ENCODE measurements at regions not wholly inside any gene's neighbourhood (a gene's known extent, or its start where the extent isn't known, plus 50 kb on each side); places are given as distances from the start of the nearest gene placed in this dataset.

DNA sequence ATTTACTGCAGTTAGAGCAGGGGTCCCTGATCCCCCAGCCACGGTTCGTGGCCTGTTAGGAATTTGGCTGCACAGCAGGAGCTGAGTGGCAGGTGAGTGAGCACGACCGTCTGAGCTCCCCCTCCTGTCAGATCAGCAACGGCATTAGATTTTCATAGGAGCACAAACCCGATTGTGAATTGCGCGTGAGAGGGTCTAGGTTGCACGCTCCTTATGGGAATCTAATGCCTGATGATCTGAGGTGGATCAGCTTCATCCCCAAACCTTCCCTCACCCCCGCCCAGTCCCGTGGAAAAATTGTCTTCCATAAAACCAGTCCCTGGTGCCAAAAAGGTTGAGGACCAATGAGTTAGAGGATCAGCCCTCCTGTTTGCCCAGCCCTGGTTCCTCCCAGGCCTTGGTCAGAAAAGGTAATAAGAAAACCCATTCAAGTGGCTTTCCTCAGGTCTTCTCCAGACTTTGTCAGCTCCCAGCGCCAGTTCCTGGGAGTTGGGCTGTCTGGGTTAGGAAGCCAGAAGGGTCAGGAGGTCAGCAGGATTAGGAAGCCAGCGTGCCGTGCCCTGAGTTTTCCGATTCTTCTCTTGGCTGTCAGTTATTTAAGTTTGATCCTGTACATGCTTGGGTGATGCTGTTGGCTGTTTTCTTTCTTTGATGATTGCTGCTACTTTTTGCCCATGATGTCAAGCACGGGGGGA is 139.9 kb upstream of the PMEPA1 start:
- Histone ChIP-seq H3K27ac (ENCODE audit: insufficient read length, low read depth, low read length) (no peak overlapping the region), H3T11ph (ENCODE audit: low read length) (no peak overlapping the region), H3K14ac (ENCODE audit: insufficient read depth, low read length) (no peak overlapping the region), H2BK12ac (ENCODE audit: insufficient read length, low read depth, low read length) (no peak overlapping the region), H2BK5ac (ENCODE audit: insufficient read length, low read length) (no peak overlapping the region), H2BK15ac (ENCODE audit: low read depth, low read length) (no peak overlapping the region), H3K23me2 (ENCODE audit: insufficient read length, low read depth, low read length, poor library complexity, severe bottlenecking) (no peaks in the 10 kb centered on the region), H3K9me3 (ENCODE audit: control insufficient read depth, low read depth, low read length) (no peaks in the 10 kb centered on the region), H2AFZ (ENCODE audit: low read length) (no peak overlapping the region), H3K4me2 (ENCODE audit: insufficient read depth, insufficient read length, low read length) (no peak overlapping the region), H2BK120ac (ENCODE audit: low read depth, low read length, poor library complexity, severe bottlenecking) (no peak overlapping the region), H3K4ac (ENCODE audit: low read depth, low read length) (no peak overlapping the region), H3K18ac (ENCODE audit: insufficient read length, low read depth, low read length) (no peak overlapping the region), H4K91ac (ENCODE audit: insufficient read length, low read depth, low read length) (no peak overlapping the region), H2BK20ac (ENCODE audit: low read depth, low read length, poor library complexity, severe bottlenecking) (no peak overlapping the region), H4K5ac (ENCODE audit: insufficient read length, low read depth, low read length) (no peak overlapping the region), H4K8ac (replicated peaks; ENCODE audit: insufficient read length, low read depth, low read length) (no peak overlapping the region), H3K79me2 (ENCODE audit: insufficient read depth, low read length) (no peaks in the 10 kb centered on the region), H3K9ac (ENCODE audit: extremely low read depth, insufficient read length, low read length) (no peak overlapping the region), H3K79me1 (ENCODE audit: insufficient read depth, low read depth, low read length, poor library complexity, severe bottlenecking) (no peaks in the 10 kb centered on the region), H2AK5ac (ENCODE audit: insufficient read length, low read length) (no peak overlapping the region), H3K4me1 (ENCODE audit: insufficient read depth, low read length) (no peaks in the 10 kb centered on the region), H3K56ac (ENCODE audit: insufficient read length, low read depth, low read length) (no peak overlapping the region), H4K20me1 (ENCODE audit: control insufficient read depth, insufficient read depth, insufficient read length) (no peaks in the 10 kb centered on the region), H3K27me3 (ENCODE audit: insufficient read depth, low read length) (no peaks in the 10 kb centered on the region), H3K23ac (ENCODE audit: insufficient read length, low read depth, low read length) (no peak overlapping the region)
- WGBS (ENCODE audit: extremely low coverage, insufficient read length, low lambda C conversion rate) = no CpG with 5 or more reads among the region's 16 CpGs
- DNase-seq = peak; percentile 20
- Mint-ChIP-seq H3K36me3 (ENCODE audit: insufficient read depth in 1 of 3, low read depth in 3 of 3) (no peaks in the 10 kb centered on the region; a peak in 1 of 7 replicates), H3K4me3 (no peak overlapping the region), H3K9me3 (no peaks in the 10 kb centered on the region; a peak in 1 of 5 replicates), H3K4me1 (0 out of 4 replicates have a peak, but pooled peaks cover 0 to 2% of the 10 kb centered on the region in 2 experiments), H3K27me3 (ENCODE audit: low read depth) (peaks cover 10% of the 10 kb centered on the region), H3K27ac (no peak overlapping the region)
- TF ChIP-seq, protein P1, sequence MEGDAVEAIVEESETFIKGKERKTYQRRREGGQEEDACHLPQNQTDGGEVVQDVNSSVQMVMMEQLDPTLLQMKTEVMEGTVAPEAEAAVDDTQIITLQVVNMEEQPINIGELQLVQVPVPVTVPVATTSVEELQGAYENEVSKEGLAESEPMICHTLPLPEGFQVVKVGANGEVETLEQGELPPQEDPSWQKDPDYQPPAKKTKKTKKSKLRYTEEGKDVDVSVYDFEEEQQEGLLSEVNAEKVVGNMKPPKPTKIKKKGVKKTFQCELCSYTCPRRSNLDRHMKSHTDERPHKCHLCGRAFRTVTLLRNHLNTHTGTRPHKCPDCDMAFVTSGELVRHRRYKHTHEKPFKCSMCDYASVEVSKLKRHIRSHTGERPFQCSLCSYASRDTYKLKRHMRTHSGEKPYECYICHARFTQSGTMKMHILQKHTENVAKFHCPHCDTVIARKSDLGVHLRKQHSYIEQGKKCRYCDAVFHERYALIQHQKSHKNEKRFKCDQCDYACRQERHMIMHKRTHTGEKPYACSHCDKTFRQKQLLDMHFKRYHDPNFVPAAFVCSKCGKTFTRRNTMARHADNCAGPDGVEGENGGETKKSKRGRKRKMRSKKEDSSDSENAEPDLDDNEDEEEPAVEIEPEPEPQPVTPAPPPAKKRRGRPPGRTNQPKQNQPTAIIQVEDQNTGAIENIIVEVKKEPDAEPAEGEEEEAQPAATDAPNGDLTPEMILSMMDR (conservative IDR thresholded peaks at IDR 0.05) = no peak
